Progenitor cell of endocrine pancreas (in vitro differentiated cells): ENCODE measurements at regions not wholly inside any gene's neighbourhood (a gene's known extent, or its start where the extent isn't known, plus 50 kb on each side); places are given as distances from the start of the nearest gene placed in this dataset.

Source experiments
- DNase-seq: peaks from one replicate; pipeline ENCODE4 v3.0.0; 2021; ENCODE audit warnings: low spot score; ENCODE audit not compliant: unreplicated experiment
- H3K27ac Mint-ChIP-seq: 2 replicates; pipeline ENCODE4 v1.8.0; 2021; ENCODE audit warnings: mild to moderate bottlenecking, moderate library complexity, mixed read lengths
- H3K27me3 Mint-ChIP-seq: 2 replicates; pipeline ENCODE4 v1.8.0; 2021; ENCODE audit warnings: mixed read lengths
- H3K36me3 Mint-ChIP-seq: 2 replicates; pipeline ENCODE4 v1.8.0; 2022; ENCODE audit warnings: mixed read lengths; ENCODE audit not compliant: insufficient read depth
- H3K4me1 Mint-ChIP-seq: 2 replicates; pipeline ENCODE4 v1.8.0; 2021; ENCODE audit warnings: low read depth, mixed read lengths
- H3K4me3 Mint-ChIP-seq: 2 replicates; pipeline ENCODE4 v1.8.0; 2021; ENCODE audit warnings: low read depth, mild to moderate bottlenecking, moderate library complexity, mixed read lengths
- H3K9me3 Mint-ChIP-seq: 2 replicates; pipeline ENCODE4 v1.8.0; 2021; ENCODE audit warnings: low read depth, mixed read lengths
- CTCF ChIP-seq: fragments of 200-600 bp; sonication (generic); IDR thresholded peaks from one replicate; pipeline ENCODE4 v1.5.0; 2021; ENCODE audit warnings: antibody characterized with exemption, mild to moderate bottlenecking; ENCODE audit not compliant: unreplicated experiment

GRCh38 chr3:28637742-28638141 is 289.1 kb upstream of the AZI2 start:
- Mint-ChIP-seq H3K27ac (no peak overlapping the region), H3K9me3 (no peaks in the 10 kb centered on the region), H3K4me3 (no peak overlapping the region), H3K36me3 (no peaks in the 10 kb centered on the region), H3K27me3 (no peaks in the 10 kb centered on the region), H3K4me1 (no peaks in the 10 kb centered on the region)
- no peak for DNase-seq
- TF ChIP-seq CTCF = no peak

GRCh38 chr3:28645149-28645548 is 296.5 kb upstream of the AZI2 start:
- H3K27ac Mint-ChIP-seq = no peak overlapping the region
- TF ChIP-seq CTCF = no peak
- peaks cover 6% of the 10 kb centered on the region for H3K4me1 Mint-ChIP-seq
- H3K9me3 Mint-ChIP-seq = no peaks in the 10 kb centered on the region
- no peaks in the 10 kb centered on the region for H3K36me3 Mint-ChIP-seq
- no peaks in the 10 kb centered on the region for H3K27me3 Mint-ChIP-seq
- no peak overlapping the region for H3K4me3 Mint-ChIP-seq
- DNase-seq = no peak

DNA sequence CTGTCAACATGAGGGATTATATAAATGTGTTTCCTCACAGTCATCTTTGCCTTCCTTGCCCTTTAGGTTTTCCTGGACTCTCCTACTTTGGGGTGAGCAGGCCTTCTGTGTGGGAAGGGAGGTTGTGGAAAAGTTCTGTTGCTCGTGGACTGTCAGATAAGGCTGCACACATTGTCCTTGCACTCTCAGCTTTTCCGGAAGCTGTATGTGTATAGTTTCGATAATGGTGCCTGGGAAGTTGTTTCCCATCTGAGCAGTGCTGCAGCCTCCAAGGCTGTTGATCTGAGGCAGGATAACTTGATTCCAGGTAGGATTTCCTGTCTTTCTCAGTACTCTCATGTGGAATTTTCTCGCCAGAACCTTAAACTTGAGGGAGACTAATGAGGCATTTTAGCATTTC is 297.8 kb upstream of the AZI2 start:
- Mint-ChIP-seq H3K27me3 (no peaks in the 10 kb centered on the region), H3K9me3 (no peaks in the 10 kb centered on the region), H3K4me1 (peaks cover 6% of the 10 kb centered on the region), H3K27ac (no peak overlapping the region), H3K36me3 (no peaks in the 10 kb centered on the region), H3K4me3 (no peak overlapping the region)
- no peak for TF ChIP-seq CTCF
- DNase-seq = no peak

DNA sequence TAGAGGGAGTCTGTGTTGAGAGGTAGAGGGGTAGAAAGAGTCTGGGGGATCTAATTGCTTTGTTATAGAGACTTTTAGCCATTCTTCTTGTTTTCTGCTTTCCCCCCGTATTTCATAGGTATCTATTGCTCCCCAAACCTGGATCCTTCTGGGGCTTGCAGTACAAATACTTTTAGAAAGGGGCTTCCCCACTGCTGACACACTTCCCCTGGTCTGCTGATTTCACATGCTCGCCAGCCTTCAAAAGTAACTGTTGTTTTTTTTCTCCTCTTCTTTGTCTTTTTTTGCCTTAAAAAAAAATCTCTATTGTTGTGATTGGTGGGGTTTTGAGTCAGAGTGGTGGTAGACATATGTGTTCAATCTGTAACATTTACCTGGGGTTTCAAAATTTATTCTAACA is 300.6 kb upstream of the AZI2 start:
- Mint-ChIP-seq H3K4me1 (peaks cover 6% of the 10 kb centered on the region), H3K27ac (no peak overlapping the region), H3K36me3 (no peaks in the 10 kb centered on the region), H3K27me3 (no peaks in the 10 kb centered on the region), H3K4me3 (no peak overlapping the region), H3K9me3 (no peaks in the 10 kb centered on the region)
- no peak for DNase-seq
- no peak for TF ChIP-seq CTCF

GRCh38 chr3:28651159-28651558 is 302.5 kb upstream of the AZI2 start:
- no peak for TF ChIP-seq CTCF

More at GRCh38 chr3:28651159-28651558, 302.5 kb upstream of the AZI2 start:
- DNase-seq = no peak
- peaks cover 3% of the 10 kb centered on the region for H3K4me1 Mint-ChIP-seq
- H3K27me3 Mint-ChIP-seq = no peaks in the 10 kb centered on the region
- H3K9me3 Mint-ChIP-seq = no peaks in the 10 kb centered on the region
- H3K27ac Mint-ChIP-seq = no peak overlapping the region
- no peak overlapping the region for H3K4me3 Mint-ChIP-seq
- H3K36me3 Mint-ChIP-seq = no peaks in the 10 kb centered on the region
